ENCODE measurements at regions not wholly inside any gene's neighbourhood (a gene's known extent, or its start where the extent isn't known, plus 50 kb on each side); places are given as distances from the start of the nearest gene placed in this dataset.
"Not testable (repeated sequence)": the region's sequence is repeated elsewhere in the genome, so short reads cannot be mapped to it uniquely, and the experiment has no call there.

DNA sequence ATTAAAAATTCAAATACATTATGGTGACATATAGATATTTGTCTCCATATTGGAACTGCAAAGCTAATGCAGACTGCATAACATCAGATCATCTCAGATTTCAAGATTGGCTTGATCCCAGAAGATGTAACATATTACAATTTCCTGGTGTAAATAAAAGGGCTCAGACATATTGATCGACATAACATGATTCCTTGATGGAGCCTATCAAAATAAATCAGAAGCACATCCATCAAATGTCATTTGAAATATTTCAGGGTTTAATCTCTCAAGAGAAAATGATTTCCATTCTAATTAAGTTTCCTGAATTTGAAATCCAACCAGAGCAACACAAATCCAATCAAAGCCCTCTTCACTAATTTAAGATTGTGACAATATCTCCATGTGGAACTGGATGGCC lies 75.1 kb upstream of the UNC13C start:
- ATAC-seq: no peak
- DNase-seq: no peak
- no peaks in the 10 kb centered on the region for H3K36me3 ChIP-seq
- TF ChIP-seq, protein P1, sequence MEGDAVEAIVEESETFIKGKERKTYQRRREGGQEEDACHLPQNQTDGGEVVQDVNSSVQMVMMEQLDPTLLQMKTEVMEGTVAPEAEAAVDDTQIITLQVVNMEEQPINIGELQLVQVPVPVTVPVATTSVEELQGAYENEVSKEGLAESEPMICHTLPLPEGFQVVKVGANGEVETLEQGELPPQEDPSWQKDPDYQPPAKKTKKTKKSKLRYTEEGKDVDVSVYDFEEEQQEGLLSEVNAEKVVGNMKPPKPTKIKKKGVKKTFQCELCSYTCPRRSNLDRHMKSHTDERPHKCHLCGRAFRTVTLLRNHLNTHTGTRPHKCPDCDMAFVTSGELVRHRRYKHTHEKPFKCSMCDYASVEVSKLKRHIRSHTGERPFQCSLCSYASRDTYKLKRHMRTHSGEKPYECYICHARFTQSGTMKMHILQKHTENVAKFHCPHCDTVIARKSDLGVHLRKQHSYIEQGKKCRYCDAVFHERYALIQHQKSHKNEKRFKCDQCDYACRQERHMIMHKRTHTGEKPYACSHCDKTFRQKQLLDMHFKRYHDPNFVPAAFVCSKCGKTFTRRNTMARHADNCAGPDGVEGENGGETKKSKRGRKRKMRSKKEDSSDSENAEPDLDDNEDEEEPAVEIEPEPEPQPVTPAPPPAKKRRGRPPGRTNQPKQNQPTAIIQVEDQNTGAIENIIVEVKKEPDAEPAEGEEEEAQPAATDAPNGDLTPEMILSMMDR (IDR thresholded peaks at IDR 0.05): no peak
- H3K27me3 ChIP-seq: no peaks in the 10 kb centered on the region
- no peak overlapping the region for H3K27ac ChIP-seq
- H3K9me3 ChIP-seq: no peaks in the 10 kb centered on the region
- H3K4me3 ChIP-seq: no peak overlapping the region
- intact Hi-C loops (cut with DNase I): no loop called here
- no peaks in the 10 kb centered on the region for H3K4me1 ChIP-seq

DNA sequence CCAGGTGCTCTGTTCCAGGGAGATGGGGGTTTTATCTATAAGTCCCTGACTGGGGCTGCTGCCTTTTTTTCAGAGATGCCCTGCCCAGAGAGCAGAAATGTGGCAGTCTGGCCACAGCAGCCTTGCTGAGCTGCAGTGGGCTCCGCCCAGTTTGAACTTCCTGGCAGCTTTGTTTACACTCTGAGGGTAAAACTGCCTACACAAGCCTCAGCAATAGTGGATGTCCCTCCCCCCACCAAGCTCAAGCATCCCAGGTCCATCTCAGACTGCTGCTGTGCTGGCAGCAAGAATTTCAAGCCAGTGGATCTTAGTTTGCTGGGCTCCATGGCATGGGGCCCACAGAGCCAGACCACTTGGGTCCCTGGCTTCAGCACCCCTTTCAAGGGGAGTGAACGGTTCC lies 84.8 kb upstream of the UNC13C start:
- H3K9me3 ChIP-seq; DNase-seq; H3K27me3 ChIP-seq; H3K4me1 ChIP-seq; H3K4me3 ChIP-seq; H3K27ac ChIP-seq; intact Hi-C loops (cut with DNase I); H3K36me3 ChIP-seq; ATAC-seq: not testable (repeated sequence)

DNA sequence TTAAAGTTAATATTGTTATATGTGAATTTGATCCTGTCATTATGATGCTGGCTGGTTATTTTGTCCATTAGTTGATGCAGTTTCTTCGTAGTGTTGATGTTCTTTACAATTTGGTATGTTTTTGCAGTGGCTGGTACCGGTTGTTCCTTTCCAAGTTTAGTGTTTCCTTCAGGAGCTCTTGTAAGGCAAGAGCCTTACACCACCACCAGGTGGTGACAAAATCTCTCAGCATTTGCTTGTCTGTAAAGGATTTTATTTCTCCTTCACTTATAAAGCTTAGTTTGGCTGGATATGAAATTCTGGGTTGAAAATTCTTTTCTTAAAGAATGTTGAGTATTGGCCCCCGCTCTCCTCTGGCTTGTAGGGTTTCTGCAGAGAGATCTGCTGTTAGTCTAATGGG lies 86.4 kb upstream of the UNC13C start:
- H3K4me3 ChIP-seq; ATAC-seq; H3K27ac ChIP-seq; H3K27me3 ChIP-seq; intact Hi-C loops (cut with DNase I); DNase-seq; H3K4me1 ChIP-seq; H3K36me3 ChIP-seq; H3K9me3 ChIP-seq: not testable (repeated sequence)

DNA sequence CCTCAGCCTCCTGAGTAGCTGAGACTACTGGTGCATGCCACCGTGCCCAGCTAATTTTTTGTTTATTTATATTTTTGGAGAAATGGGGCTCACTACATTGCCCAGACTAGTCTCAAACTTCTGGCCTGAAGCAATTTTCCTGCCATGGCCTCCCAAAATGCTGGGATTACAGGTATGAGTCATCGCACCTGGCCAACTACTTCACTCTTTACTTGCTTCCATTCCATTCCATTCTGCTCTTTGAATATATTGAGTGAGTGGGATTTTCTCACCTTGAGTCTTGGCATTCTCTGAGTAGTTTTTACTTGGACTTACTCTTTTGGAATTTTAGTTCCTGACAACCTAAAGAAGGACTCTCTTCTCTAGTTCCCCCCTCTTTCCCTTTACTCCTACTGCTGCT lies 93.8 kb upstream of the UNC13C start:
- intact Hi-C loops (cut with DNase I): no loop called here
- ATAC-seq (no peak), DNase-seq (no peak)
- no peaks in the 10 kb centered on the region for H3K4me1 ChIP-seq
- H3K9me3 ChIP-seq: no peaks in the 10 kb centered on the region
- TF ChIP-seq, protein P1 (IDR thresholded peaks at IDR 0.05): no peak
- H3K4me3 ChIP-seq: no peak overlapping the region
- no peaks in the 10 kb centered on the region for H3K36me3 ChIP-seq
- H3K27me3 ChIP-seq: no peaks in the 10 kb centered on the region
- no peak overlapping the region for H3K27ac ChIP-seq

DNA sequence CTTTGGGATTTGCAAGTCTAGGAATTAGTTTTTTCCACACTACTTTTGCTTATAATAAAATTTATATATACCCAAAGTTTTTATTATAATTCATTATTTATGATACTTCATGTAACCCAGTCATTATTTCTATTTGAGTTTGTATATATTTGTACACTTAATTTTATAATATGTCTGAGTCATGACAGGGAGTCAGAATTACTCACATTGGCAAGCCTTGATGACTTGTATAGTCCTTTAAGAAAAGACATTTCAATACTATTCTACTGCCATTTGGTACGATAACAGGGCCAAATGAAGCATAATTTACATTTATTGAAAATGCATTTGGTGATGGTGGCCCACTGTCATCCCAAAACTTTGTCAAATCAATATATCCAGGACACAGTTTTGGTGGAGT lies 95.9 kb upstream of the UNC13C start:
- Histone ChIP-seq H3K4me1 (no peaks in the 10 kb centered on the region), H3K4me3 (no peak overlapping the region), H3K36me3 (no peaks in the 10 kb centered on the region), H3K27me3 (no peaks in the 10 kb centered on the region), H3K27ac (no peak overlapping the region), H3K9me3 (no peaks in the 10 kb centered on the region)
- no peak for ATAC-seq
- no peak for DNase-seq
- TF ChIP-seq, protein P1 (IDR thresholded peaks at IDR 0.05): no peak
- intact Hi-C loops (cut with DNase I): no loop called here

DNA sequence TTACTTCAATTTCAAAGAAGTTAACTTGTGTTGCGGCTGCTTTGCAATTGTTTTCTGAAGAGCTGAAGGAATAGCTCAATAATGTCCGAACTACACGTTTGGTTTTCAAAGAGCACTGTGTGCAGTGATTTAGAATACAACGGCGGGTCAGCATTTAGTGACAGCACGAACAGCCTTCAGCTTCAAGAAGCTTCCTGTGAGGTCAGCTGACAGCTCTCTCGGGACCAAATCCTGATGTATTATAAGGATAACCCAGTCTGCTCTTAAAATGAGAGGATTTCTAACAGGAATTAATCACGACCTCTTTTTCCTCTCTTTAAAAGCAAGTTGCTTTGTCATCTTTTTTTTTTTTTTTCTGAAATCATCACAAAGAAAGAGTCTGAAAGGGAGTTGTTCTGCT lies 97.9 kb upstream of the UNC13C start:
- H3K36me3 ChIP-seq: no peaks in the 10 kb centered on the region
- no peaks in the 10 kb centered on the region for H3K27me3 ChIP-seq
- TF ChIP-seq, protein P1 (IDR thresholded peaks at IDR 0.05): no peak
- no peak for DNase-seq
- H3K4me1 ChIP-seq: no peaks in the 10 kb centered on the region
- H3K27ac ChIP-seq: no peak overlapping the region
- no peaks in the 10 kb centered on the region for H3K9me3 ChIP-seq
- no peak overlapping the region for H3K4me3 ChIP-seq
- intact Hi-C loops (cut with DNase I): no loop called here
- ATAC-seq: no peak

DNA sequence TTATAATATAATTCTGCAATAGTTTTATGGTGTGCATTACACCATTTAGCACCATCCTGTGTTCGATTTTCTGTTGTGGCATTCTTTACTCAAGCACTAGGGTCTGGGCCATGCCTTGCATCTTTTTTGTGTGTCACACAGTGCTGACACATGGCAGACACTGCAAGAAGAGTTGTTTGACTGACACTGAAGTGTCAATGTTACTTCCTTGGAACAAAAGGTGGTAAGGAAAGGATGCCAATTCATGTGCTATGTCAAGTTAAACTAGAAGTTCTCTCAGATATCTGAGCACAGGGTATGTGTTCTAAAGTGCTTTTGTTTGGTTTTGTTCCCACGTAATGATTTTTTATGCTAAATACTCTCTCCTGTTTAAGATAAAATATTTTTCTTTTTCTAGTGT lies 102.5 kb upstream of the UNC13C start:
- Histone ChIP-seq H3K27ac (no peak overlapping the region), H3K4me3 (no peak overlapping the region), H3K9me3 (no peaks in the 10 kb centered on the region), H3K27me3 (no peaks in the 10 kb centered on the region), H3K4me1 (no peaks in the 10 kb centered on the region), H3K36me3 (no peaks in the 10 kb centered on the region)
- no peak for ATAC-seq
- TF ChIP-seq, protein P1 (IDR thresholded peaks at IDR 0.05): no peak
- intact Hi-C loops (cut with DNase I): no loop called here
- DNase-seq: no peak

All from upper lobe of right lung (tissue), 1 donor.